ENCODE measurements at regions not wholly inside any gene's neighbourhood (a gene's known extent, or its start where the extent isn't known, plus 50 kb on each side); places are given as distances from the start of the nearest gene placed in this dataset.

DNA sequence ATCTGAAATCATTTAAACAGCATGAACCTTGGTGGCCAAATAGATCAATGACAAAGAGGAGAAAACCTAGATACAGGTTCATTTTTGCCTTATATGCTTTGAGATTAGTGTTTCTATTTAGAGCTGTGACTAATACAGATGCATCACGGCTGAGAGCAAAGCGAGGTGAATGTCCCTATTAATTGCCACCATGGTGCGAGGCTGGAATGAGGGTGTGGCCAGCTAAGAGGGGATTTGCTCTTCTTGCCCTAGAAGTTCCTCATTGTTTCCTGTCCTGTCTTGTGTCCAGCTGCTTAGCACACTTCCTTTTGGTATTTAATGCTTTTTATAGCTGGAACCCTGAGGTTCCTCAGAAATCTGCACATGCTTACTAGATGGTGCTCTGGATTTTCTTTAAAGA is 339.1 kb upstream of the RGMA start:
- Histone ChIP-seq H3K4me1 (replicated peaks in 1 of 2; ENCODE audit: control insufficient read depth in 2 of 2, insufficient read depth in 2 of 2, low read length in 2 of 2) (no peaks in the 10 kb centered on the region), H3K9me1 (ENCODE audit: control insufficient read depth, insufficient read depth, low read length) (no peaks in the 10 kb centered on the region), H3K4me2 (ENCODE audit: insufficient read depth, low read length) (no peak overlapping the region), H3K27ac (ENCODE audit: extremely low read depth, low read depth, low read length) (no peak overlapping the region), H3K9ac (ENCODE audit: insufficient read depth in 1 of 2, low read depth in 2 of 2, low read length in 2 of 2) (no peak overlapping the region), H3K27me3 (ENCODE audit: control insufficient read depth in 2 of 2, insufficient read depth in 2 of 2, low read length in 2 of 2) (no peaks in the 10 kb centered on the region), H2AFZ (ENCODE audit: low read depth, low read length) (no peak overlapping the region), H4K20me1 (replicated peaks; ENCODE audit: control insufficient read depth, insufficient read depth, low read length) (no peaks in the 10 kb centered on the region), H3K9me3 (replicated peaks; ENCODE audit: control insufficient read depth, insufficient read depth, low read depth, low read length) (no peaks in the 10 kb centered on the region), H3K36me3 (ENCODE audit: control insufficient read depth, insufficient read depth, low read length) (no peaks in the 10 kb centered on the region), H3K79me2 (ENCODE audit: control insufficient read depth, insufficient read depth, low read length) (no peaks in the 10 kb centered on the region), H3K4me3 (no peak overlapping the region)
- intact Hi-C loops (cut with micrococcal nuclease) (no loop called here), in situ Hi-C loops (cut with MboI) (no loop called here)
- POLR2A ChIA-PET = interaction anchor here (0.6 kb wide), 1 partner anchor 21 kb away, joined by 3 read pairs; no protein-coding TSS in a partner anchor
- BruUV-seq (replicated peaks) = no TSS peak
- DNase-seq (ENCODE audit: extremely low read depth in 1 of 4, low spot score in 3 of 4) (no peak), ATAC-seq (no peak), FAIRE-seq (no peak)
- CTCF ChIA-PET (ENCODE audit: low intra/inter-chr PET ratio) = no interaction called here
- WGBS (ENCODE audit: insufficient coverage, low coverage, missing lambda C conversion rate) = 4% methylated on average over 3 of the region's 3 CpGs
- TF ChIP-seq ILF3 (IDR thresholded peaks at IDR 0.05; ENCODE audit: borderline replicate concordance) (no peak), BRD9 (IDR thresholded peaks at IDR 0.05; ENCODE audit: low read depth, partially characterized antibody) (no peak), GTF2F1 (IDR thresholded peaks at IDR 0.05; ENCODE audit: low read depth, low read length) (no peak), NR2C2 (CRISPR knock-in tag; IDR thresholded peaks at IDR 0.05) (no peak), NR2C2 (tag; IDR thresholded peaks at IDR 0.05) (no peak), ZFP30 (CRISPR knock-in tag; IDR thresholded peaks at IDR 0.05; ENCODE audit: borderline replicate concordance) (no peak), CBX3 (IDR thresholded peaks at IDR 0.05; ENCODE audit: borderline replicate concordance in 1 of 2, low read length in 2 of 2) (no peak), SMARCA5 (IDR thresholded peaks at IDR 0.05) (no peak), MEF2D (tag; conservative IDR thresholded peaks at IDR 0.05; ENCODE audit: low read depth) (no peak), SMAD1 (IDR thresholded peaks at IDR 0.05; ENCODE audit: low read depth, low read length, partially characterized antibody) (no peak)
- TF ChIP-seq, protein P1, sequence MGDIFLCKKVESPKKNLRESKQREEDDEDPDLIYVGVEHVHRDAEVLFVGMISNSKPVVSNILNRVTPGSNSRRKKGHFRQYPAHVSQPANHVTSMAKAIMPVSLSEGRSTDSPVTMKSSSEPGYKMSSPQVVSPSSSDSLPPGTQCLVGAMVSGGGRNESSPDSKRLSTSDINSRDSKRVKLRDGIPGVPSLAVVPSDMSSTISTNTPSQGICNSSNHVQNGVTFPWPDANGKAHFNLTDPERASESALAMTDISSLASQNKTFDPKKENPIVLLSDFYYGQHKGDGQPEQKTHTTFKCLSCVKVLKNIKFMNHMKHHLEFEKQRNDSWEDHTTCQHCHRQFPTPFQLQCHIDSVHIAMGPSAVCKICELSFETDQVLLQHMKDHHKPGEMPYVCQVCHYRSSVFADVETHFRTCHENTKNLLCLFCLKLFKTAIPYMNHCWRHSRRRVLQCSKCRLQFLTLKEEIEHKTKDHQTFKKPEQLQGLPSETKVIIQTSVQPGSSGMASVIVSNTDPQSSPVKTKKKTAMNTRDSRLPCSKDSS (IDR thresholded peaks at IDR 0.05; ENCODE audit: low read depth, partially characterized antibody) = no peak
- TF ChIP-seq, protein P2, sequence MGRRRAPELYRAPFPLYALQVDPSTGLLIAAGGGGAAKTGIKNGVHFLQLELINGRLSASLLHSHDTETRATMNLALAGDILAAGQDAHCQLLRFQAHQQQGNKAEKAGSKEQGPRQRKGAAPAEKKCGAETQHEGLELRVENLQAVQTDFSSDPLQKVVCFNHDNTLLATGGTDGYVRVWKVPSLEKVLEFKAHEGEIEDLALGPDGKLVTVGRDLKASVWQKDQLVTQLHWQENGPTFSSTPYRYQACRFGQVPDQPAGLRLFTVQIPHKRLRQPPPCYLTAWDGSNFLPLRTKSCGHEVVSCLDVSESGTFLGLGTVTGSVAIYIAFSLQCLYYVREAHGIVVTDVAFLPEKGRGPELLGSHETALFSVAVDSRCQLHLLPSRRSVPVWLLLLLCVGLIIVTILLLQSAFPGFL (CRISPR knock-in tag; IDR thresholded peaks at IDR 0.05) = no peak
- TF ChIP-seq, protein P3, sequence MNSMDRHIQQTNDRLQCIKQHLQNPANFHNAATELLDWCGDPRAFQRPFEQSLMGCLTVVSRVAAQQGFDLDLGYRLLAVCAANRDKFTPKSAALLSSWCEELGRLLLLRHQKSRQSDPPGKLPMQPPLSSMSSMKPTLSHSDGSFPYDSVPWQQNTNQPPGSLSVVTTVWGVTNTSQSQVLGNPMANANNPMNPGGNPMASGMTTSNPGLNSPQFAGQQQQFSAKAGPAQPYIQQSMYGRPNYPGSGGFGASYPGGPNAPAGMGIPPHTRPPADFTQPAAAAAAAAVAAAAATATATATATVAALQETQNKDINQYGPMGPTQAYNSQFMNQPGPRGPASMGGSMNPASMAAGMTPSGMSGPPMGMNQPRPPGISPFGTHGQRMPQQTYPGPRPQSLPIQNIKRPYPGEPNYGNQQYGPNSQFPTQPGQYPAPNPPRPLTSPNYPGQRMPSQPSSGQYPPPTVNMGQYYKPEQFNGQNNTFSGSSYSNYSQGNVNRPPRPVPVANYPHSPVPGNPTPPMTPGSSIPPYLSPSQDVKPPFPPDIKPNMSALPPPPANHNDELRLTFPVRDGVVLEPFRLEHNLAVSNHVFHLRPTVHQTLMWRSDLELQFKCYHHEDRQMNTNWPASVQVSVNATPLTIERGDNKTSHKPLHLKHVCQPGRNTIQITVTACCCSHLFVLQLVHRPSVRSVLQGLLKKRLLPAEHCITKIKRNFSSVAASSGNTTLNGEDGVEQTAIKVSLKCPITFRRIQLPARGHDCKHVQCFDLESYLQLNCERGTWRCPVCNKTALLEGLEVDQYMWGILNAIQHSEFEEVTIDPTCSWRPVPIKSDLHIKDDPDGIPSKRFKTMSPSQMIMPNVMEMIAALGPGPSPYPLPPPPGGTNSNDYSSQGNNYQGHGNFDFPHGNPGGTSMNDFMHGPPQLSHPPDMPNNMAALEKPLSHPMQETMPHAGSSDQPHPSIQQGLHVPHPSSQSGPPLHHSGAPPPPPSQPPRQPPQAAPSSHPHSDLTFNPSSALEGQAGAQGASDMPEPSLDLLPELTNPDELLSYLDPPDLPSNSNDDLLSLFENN (IDR thresholded peaks at IDR 0.05; ENCODE audit: low read depth in 2 of 2, low read length in 2 of 2) = no peak
- TF ChIP-seq, protein P4, sequence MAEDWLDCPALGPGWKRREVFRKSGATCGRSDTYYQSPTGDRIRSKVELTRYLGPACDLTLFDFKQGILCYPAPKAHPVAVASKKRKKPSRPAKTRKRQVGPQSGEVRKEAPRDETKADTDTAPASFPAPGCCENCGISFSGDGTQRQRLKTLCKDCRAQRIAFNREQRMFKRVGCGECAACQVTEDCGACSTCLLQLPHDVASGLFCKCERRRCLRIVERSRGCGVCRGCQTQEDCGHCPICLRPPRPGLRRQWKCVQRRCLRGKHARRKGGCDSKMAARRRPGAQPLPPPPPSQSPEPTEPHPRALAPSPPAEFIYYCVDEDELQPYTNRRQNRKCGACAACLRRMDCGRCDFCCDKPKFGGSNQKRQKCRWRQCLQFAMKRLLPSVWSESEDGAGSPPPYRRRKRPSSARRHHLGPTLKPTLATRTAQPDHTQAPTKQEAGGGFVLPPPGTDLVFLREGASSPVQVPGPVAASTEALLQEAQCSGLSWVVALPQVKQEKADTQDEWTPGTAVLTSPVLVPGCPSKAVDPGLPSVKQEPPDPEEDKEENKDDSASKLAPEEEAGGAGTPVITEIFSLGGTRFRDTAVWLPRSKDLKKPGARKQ (CRISPR knock-in tag; IDR thresholded peaks at IDR 0.05) = no peak

Data from K562 (cell line).